ENCODE measurements at regions not wholly inside any gene's neighbourhood (a gene's known extent, or its start where the extent isn't known, plus 50 kb on each side); places are given as distances from the start of the nearest gene placed in this dataset.
"Not testable (repeated sequence)": the region's sequence is repeated elsewhere in the genome, so short reads cannot be mapped to it uniquely, and the experiment has no call there.

GRCh38 chr4:141290771-141291170 is 70.1 kb downstream of the ZNF330 start:
- DNase-seq (ENCODE audit: low spot score): no peak

GRCh38 chr4:141294306-141294705 is 73.6 kb downstream of the ZNF330 start:
- DNase-seq (ENCODE audit: low spot score): no peak

- DNase-seq (ENCODE audit: low spot score): no peak
These were observed 80.5 kb downstream of the ZNF330 start for GRCh38 chr4:141301216-141301615.

GRCh38 chr4:141302924-141303323 is 82.2 kb downstream of the ZNF330 start:
- DNase-seq (ENCODE audit: low spot score): no peak

- no peak for DNase-seq (ENCODE audit: low spot score)
These were observed 83.7 kb downstream of the ZNF330 start for GRCh38 chr4:141304346-141304745.

GRCh38 chr4:141306331-141306730 is 85.6 kb downstream of the ZNF330 start:
- DNase-seq (ENCODE audit: low spot score): no peak

- peak; percentile 69 for DNase-seq (ENCODE audit: low spot score)
These were observed 86.6 kb downstream of the ZNF330 start for GRCh38 chr4:141307241-141307689.

- DNase-seq (ENCODE audit: low spot score): no peak
These were observed 89.2 kb downstream of the ZNF330 start for GRCh38 chr4:141309874-141310273.

GRCh38 chr4:141311246-141312204 is 90.8 kb downstream of the ZNF330 start:
- DNase-seq (ENCODE audit: low spot score): no peak

GRCh38 chr4:141314627-141315026 is 93.9 kb downstream of the ZNF330 start:
- no peak for DNase-seq (ENCODE audit: low spot score)

GRCh38 chr4:141328560-141329173 is 108.0 kb downstream of the ZNF330 start:
- DNase-seq (ENCODE audit: low spot score): no peak

- no peak for DNase-seq (ENCODE audit: low spot score)
These were observed 108.5 kb downstream of the ZNF330 start for GRCh38 chr4:141329174-141329569.

GRCh38 chr4:141330616-141331015 is 109.9 kb downstream of the ZNF330 start:
- no peak for DNase-seq (ENCODE audit: low spot score)

- DNase-seq (ENCODE audit: low spot score): no peak
These were observed 111.1 kb downstream of the ZNF330 start for GRCh38 chr4:141331534-141332358.

- not testable (repeated sequence) for DNase-seq (ENCODE audit: low spot score)
These were observed 111.9 kb downstream of the ZNF330 start for GRCh38 chr4:141332359-141333181.

GRCh38 chr4:141333456-141334230 is 112.9 kb downstream of the ZNF330 start:
- not testable (repeated sequence) for DNase-seq (ENCODE audit: low spot score)

GRCh38 chr4:141335166-141335565 is 114.5 kb downstream of the ZNF330 start:
- no peak for DNase-seq (ENCODE audit: low spot score)

DNA sequence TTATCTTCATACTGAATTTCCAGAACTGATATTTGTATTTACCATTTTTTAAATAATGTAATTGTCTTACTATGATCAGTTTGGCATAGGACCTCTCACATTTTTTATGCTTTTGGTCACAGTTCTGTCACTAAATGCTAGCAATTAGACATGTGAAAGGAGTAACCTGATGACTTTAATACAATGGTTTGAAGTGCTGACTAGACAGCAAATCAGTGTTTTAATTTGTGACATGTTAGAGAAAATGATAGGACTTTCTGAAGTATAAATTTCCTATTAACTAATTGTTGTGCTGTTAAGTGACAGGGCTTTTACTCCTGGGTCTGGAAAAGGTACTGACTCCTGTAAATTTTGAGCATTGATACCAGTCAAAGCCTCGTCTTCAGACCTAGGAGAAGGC is 117.5 kb downstream of the ZNF330 start:
- DNase-seq (ENCODE audit: low spot score): no peak

- peak; percentile 7 for DNase-seq (ENCODE audit: low spot score)
These were observed 118.7 kb downstream of the ZNF330 start for GRCh38 chr4:141339391-141339790.

DNA sequence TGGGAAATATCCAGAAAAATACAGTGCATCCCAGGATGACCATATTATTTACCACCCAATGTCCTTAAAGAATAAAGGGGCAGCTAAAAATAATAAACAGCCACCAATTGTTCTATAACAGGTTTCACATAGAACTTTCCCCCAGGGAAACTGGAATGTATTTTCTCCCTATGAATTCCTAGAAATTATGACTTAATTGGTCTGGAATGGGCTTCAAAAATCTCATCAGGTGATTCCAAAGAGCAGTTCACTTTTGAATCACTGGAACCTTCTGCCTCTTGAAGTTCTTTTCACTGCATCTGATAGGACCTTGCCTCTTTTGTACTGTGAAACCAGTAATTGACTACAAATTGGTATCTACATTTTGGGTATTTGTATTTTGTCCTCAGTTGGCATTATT is 119.3 kb downstream of the ZNF330 start:
- no peak for DNase-seq (ENCODE audit: low spot score)
